ENCODE measurements at regions not wholly inside any gene's neighbourhood (a gene's known extent, or its start where the extent isn't known, plus 50 kb on each side); places are given as distances from the start of the nearest gene placed in this dataset.

DNA sequence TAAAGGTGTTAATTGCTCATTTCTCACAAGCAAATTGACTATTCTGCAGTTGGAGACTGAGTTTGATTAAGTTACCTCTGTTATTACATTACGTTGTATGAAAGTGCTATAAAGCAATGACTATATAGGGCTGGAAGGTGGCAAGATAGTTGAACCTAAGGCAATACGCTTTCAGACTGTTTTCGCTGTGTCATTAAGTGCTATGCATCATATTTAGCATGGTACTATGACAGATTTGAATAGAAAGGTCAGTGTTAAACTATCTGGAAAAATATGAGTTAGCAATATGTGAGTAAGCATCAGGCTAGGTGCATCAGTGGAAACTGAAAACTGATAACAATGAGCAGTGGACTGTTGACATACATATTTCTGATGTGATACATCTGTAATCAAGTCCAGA lies 206.0 kb upstream of the ARHGAP24 start:
- no peak for DNase-seq

- DNase-seq: no peak
These were observed 200.0 kb upstream of the ARHGAP24 start for GRCh38 chr4:85274955-85275354.

DNA sequence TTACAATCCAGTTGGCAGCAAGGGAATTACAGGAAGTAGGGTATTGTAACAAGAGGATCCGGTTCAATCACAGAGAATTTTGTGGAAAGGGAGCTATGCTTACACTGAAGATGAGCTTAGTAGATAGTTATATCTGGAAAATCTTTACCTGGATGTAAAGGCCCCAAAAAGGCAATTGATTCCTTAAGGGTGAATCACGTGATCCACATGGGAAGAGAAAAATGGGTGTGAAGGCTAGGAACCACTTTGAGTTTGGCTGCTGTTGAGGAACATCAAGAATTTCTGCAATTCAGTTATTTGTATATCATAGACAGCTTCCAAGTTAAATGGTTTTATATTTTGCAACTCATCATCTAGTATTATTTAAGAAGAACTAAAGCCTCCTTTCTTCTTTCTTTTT lies 194.0 kb upstream of the ARHGAP24 start:
- no peak for DNase-seq

GRCh38 chr4:85291226-85291625 lies 183.7 kb upstream of the ARHGAP24 start:
- no peak for DNase-seq

DNA sequence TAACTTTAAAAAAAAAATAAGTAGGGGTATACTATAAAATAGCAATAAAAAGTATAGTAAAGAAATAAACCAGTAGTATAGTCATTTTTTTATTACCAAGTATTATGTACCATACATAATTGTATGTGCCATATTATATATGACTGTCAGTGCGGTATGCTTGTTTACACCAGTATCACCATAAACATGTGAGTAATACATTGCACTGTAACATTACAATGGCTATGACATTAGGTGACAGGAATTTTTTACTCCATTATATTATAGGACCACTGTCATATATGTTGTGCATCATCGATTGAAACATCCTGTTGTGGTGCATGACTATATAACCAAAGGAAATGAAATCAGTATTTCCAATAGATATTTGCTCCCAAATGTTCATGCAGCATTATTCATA lies 176.9 kb upstream of the ARHGAP24 start:
- no peak for DNase-seq

DNA sequence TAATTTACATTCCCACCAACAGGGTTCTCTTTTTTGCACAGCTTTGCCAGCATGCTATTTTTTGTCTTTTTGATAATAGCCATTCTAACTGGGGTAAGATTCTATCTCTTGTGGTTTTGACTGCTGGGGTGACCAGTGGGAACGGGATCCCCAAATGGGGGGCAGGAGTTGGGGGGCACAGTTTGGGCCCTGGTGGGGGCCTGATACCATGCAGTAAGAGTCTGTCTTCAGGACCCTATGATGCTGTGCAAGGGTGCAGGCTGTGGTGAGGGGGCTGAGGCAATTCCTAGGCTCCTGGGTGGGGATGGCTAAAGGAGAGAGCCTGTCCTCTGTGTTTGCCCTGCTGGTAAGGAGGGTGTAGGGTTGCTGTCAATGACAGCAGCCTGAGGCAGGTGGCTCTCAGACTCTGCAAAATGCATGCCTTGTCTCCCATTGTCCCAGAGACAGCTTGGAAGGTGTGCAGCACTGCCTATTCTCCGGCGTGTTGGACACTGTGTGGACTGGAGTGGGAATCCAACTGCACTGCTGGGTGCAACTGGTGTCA lies 172.7 kb upstream of the ARHGAP24 start:
- DNase-seq: no peak

DNA sequence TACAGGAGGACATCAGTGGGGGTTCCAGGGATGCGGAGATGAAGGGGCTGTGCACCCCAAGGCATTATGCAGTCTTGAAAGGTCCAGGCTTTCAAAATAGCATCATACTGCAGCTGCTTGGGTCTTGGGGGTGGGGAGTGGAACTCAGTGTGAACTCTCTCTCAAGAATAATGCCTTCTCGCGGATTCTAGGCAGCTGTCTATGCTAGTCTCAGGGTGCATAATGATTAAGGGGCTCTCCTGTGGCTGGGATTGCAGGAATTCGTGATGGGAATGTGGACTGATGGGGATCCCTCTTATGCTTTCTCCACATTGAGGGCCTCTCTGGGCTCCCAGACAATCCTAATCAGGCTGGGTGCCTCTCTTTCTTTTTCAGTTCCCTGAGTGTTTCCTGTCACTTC lies 172.2 kb upstream of the ARHGAP24 start:
- no peak for DNase-seq

DNA sequence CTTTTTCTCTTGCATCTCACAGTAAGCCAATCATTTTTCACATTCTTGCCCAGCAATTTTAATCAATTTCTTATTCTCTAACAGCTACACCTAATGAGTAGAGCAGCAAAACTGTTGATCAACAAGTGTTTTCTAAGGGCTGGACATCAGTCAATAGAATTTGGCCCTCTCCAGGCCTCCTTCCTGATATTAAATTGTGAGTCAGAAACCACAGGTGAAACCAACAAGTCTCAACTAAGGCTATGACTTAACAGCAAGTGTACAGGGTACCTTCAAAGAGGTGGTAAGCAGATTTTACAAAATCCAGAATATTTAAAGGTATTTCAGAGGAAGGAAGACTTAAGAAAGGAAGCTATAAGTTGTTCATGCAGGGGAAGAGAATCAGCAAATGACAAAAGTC lies 156.5 kb upstream of the ARHGAP24 start:
- no peak for DNase-seq

DNA sequence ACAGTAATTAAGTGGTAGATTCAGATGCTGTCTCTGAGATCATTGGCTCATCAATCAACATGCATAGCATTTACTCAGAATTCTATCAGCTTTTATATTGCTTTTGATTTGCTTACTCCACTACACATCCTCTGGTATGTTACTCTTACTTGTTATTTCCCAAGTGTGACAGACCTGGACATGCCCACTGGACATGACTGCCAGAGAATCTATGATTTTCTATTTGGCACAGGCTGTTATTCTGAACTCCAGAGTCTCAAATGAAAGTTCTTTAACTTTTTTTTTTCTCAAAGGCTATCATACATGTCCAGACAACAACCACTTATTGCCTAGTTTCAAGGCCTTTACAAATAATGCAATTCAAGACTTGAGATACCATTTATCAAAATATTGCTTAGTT lies 116.1 kb upstream of the ARHGAP24 start:
- DNase-seq: no peak

DNA sequence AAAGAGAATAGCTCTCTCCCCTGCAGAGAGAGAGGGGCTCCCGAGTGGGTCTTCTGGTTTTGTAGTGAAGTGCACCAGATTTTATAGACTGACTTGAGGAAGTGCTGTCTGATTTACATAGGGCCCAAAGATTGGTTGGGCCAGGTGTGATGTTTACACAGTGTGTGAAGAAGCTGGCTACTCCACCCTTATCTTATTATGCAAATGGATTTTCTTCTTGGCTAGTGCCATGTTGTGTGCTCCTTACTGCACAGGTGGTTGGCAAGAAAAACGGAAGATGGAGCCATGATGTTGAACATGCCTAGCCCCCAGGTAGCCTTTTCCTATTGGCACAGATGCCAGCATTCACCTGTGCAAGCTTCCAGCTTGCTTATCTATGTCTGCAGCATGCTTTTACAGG lies 112.4 kb upstream of the ARHGAP24 start:
- DNase-seq: no peak

DNA sequence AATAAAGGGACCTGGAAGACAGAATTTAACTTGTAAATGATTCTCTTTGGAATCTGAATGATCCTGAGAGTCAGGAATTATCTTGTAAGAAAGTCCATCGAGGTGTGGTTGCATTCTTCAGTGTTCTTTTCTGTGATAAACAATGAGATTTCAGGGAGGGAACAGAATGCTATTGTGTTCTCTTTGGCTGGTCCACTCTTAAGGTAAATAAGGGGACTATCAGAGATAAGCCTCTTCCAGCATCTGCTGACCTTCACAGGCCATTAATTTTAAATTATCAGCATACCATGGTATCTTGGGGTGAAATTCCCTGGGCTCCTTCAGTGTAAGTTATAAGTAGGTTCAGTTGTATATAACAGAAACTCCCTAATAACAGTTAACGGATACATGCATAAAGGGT lies 107.1 kb upstream of the ARHGAP24 start:
- no peak for DNase-seq

DNA sequence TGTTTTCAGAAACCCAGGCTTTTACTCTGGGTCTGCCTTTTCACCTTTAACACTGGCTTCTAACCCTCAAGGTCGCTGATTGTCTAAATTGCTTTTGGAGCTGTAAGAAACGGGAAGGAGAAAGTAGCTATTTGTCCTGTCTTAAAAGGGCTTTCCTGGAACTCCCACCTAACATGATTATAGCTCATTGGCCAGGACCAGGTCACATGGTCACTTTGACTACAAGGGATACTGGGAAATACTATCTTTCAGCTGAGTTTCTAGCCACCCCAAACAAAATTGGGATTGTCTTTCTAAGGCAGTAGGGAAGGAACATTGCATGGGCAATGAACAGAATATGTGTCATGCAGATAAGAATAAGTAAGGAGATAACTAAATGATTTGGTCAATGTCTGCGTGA lies 106.7 kb upstream of the ARHGAP24 start:
- no peak for DNase-seq

GRCh38 chr4:85368932-85369331 lies 106.0 kb upstream of the ARHGAP24 start:
- DNase-seq: no peak

GRCh38 chr4:85369703-85370380 lies 105.1 kb upstream of the ARHGAP24 start:
- no peak for DNase-seq

DNA sequence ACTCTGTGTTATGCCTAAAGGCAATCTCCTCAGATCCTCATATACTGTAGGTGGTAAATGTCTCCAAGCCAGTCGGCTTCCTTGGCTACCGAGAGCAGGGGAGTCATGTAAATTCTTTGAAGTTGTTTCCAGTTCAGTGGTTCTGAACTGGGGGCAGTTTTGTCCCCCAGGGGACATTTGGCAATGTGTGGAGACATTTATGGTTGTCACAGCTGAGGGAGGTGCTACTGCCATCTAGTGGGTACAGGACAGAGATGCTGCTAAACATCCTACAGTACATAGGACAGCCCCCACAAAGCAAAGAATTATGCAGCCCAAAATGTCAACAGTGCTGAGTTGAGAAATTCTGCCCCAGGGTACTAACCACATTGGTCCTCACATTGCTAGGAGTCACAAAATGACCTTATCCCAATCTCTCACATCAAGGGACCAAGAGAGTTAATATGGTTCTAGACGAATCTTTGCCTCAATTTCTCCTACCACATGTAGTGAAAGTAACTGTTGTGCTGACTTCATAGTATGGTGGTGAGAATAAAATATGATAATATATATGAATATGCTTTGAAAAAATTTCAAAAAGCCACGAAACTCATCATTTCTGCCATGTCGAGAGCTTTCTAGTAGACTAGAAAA lies 104.4 kb upstream of the ARHGAP24 start:
- peak; percentile 26 for DNase-seq

DNA sequence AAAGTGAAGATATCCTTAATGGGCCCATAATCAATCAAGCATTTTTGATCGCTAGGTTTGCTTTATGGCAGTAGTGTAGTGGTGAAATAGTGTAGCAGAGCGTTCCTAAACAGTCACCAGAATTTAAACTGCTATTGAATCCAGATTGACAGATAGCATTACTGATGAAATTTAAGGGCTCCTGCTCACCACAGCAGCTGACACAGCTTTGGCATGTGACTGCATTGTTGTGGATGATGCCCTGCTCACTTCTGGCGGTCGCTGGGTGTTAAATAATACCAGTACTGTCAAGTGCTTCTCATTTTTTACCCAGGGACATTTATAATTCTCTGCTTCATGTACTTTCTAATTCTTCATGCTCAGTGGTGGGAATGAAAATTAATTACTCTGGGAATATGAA lies 102.0 kb upstream of the ARHGAP24 start:
- DNase-seq: no peak

GRCh38 chr4:85376285-85376684 lies 98.7 kb upstream of the ARHGAP24 start:
- DNase-seq: no peak

DNA sequence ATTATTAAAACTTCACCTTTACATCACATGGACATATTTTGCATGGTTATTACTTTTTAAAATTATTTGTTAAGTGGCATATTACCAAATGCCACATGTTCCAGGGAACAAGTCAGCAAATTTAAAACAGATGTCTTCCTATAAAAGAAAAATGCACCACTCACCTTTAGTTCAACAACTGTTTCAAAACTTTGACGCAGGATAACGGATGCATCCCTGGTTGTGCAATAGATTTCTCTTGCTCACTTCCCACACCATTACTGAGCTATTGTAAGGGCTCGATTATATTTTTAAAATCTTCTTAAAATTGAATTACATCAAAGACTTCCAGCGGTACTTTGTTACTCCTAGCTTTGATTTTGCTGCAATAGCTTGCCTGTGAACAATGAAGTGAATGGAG lies 93.0 kb upstream of the ARHGAP24 start:
- no peak for DNase-seq

DNA sequence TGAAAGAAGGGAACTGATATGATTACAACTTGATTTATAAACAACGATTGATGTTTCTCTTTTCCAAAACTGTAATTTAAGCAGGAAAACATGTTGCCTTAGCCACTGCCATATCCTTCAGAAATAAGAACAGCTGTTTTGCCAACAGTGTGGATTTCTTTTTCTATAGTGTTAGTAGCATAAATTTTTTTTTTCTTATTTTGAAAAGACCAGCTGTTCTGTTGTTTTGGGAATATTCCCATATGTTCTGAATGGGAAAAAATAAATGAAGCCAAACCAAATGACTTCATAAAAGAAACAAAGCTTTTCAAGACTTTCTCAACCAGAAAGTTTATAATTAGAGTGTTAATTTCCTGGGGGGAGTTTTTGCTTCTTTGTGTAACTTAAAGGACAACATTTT lies 83.9 kb upstream of the ARHGAP24 start:
- no peak for DNase-seq

DNA sequence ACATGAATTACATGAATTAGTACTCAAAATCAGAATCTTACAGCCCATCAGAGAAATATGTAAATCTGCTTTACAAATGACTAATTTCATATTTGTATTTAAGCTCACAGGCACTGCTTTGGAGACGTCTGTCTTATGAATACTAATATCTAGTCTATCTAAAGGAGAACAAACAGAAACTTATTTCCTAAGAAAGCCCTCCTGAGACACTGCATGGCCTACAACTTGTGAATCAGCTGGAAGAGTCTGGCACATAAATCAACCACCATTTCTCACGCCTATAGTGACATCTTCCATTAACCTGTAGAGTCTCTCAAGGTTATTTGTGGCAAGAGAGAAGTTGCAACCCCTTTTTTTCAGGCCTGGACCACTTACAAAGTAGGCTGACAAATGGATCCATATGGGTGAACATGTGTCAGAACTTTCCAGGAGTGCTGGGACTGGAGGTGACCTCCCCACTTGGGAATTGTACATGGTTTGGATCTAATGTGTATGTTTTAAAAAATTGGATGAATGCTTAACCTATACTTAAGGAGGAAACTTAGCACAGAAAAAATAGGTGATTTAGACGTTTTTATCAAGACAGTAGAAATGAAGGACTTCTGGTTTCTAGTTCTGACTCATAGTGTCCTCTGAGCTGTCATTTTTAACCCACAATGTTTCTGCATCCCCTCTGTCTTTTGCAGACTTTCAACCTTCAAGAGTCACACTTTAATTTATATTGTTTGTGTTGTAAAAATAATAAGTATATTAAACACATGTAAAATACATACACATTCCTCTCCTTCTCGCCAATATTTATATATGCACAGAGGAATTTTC lies 83.2 kb upstream of the ARHGAP24 start:
- DNase-seq: no peak

GRCh38 chr4:85393201-85393600 lies 81.7 kb upstream of the ARHGAP24 start:
- DNase-seq: no peak

- DNase-seq: peak; percentile 22
These were observed 76.7 kb upstream of the ARHGAP24 start for GRCh38 chr4:85398276-85398675.

DNA sequence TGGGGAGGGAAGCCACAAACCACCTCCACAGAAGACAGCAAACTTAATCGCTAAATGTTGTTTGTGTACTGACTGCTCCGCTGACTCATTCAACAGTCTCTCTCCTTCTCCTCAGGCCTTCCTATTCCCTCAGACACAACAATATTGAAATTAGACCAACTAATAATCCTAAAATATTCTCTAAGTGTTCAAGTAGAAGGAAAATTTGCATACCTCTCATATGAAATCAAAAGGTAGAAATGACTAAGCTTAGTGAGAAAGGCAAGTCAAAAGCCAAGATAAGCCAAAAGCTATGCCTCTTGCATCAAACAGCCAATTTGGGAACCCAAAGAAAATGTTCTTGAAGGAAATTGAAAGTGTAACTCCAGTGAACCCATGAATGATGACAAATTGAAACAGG lies 75.7 kb upstream of the ARHGAP24 start:
- no peak for DNase-seq

GRCh38 chr4:85402371-85402770 lies 72.6 kb upstream of the ARHGAP24 start:
- DNase-seq: no peak
